MM.1S (cell line): ENCODE measurements at regions not wholly inside any gene's neighbourhood (a gene's known extent, or its start where the extent isn't known, plus 50 kb on each side); places are given as distances from the start of the nearest gene placed in this dataset.

Experiments
- EZH2 ChIP-seq: fragments of 300-600 bp; sonication (generic); optimal IDR thresholded peaks from 2 replicates; pipeline ENCODE3; 2017; ENCODE audit warnings: low read depth, mild to moderate bottlenecking, antibody characterized with exemption, low read length, mixed read lengths
- EZH2phosphoT487 ChIP-seq: fragments of 300-600 bp; sonication (generic); IDR thresholded peaks from 2 replicates; pipeline ENCODE4 v1.6.1; 2018; ENCODE audit warnings: antibody characterized with exemption, low read length
- TF ChIP-seq, protein P1 (sequence below): fragments of 300-600 bp; sonication (generic); IDR thresholded peaks from 2 replicates; pipeline ENCODE4 v1.5.1; 2016; ENCODE audit warnings: antibody characterized with exemption, low read length, mixed read lengths

DNA sequence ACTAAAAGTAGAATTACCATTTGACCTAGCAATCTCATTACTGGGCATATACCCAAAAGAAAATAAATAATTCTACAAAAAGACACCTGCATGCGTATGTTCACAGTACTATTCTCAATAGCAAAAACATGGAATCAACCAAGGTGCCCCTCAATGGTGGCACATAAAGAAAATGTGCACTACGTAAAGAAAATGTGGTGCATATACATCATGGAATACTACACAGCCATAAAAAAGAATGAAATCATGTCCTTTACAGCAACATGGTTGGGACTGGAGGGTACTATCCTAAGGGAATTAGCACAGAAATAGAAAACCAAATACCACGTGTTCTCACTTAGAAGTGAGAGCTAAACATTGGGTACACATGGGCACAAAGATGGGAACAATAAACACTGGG lies 250.7 kb upstream of the TNP1 start:
- TF ChIP-seq, protein P1, sequence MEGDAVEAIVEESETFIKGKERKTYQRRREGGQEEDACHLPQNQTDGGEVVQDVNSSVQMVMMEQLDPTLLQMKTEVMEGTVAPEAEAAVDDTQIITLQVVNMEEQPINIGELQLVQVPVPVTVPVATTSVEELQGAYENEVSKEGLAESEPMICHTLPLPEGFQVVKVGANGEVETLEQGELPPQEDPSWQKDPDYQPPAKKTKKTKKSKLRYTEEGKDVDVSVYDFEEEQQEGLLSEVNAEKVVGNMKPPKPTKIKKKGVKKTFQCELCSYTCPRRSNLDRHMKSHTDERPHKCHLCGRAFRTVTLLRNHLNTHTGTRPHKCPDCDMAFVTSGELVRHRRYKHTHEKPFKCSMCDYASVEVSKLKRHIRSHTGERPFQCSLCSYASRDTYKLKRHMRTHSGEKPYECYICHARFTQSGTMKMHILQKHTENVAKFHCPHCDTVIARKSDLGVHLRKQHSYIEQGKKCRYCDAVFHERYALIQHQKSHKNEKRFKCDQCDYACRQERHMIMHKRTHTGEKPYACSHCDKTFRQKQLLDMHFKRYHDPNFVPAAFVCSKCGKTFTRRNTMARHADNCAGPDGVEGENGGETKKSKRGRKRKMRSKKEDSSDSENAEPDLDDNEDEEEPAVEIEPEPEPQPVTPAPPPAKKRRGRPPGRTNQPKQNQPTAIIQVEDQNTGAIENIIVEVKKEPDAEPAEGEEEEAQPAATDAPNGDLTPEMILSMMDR = no peak
- TF ChIP-seq EZH2 (no peak), EZH2phosphoT487 (no peak)
